Stimulated activated CD8-positive, alpha-beta memory T cell treated with anti-CD3 and anti-CD28 coated beads, Interleukin-15, amount 100 ng/mL, for 24 hours (primary cell): ENCODE measurements at regions not wholly inside any gene's neighbourhood (a gene's known extent, or its start where the extent isn't known, plus 50 kb on each side); places are given as distances from the start of the nearest gene placed in this dataset.

ENCODE experiments used
- DNase-seq: peaks from one replicate; pipeline ENCODE4 v3.0.0-alpha.2; 2020; ENCODE audit warnings: low read depth

DNA sequence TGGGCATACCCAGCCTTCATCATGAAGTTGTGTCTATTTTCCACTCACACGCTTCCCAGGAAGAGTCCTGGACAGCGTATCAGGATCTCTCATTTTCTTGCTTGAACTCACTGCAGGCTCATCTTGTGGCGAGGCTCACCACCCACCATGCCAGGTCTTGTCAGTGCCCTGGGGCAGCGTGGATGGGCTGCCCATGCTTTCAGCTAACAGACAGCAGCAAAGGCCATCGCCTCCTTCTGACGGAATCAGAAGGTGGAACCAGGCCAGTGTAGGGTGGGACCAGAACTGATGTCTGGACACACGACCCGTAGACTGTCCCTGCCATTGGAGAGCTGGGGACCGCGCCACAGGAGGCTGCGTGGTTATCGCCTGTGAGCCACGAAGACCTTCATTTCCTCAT, 169.4 kb downstream of the FOXL1 start:
- DNase-seq = no peak

DNA sequence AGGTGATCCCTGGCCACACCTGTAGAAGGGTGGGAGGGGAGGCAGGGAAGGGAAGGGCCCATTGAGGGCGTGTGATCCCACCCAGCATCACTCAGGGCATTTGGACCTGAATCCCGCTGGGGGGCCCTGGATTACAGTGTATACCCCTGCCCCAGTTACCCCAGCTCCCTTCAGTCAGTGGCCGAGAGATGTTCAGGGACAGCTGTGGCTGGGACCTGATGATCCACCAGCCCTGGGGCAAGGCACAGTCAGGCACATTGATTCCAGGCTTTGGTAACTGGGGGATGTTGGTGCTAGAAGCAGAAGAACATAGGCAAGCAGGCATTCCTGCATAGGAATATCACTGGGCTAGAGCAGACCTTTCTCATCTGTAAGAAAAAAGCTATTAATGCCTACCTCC, 170.3 kb downstream of the FOXL1 start:
- DNase-seq = no peak

DNA sequence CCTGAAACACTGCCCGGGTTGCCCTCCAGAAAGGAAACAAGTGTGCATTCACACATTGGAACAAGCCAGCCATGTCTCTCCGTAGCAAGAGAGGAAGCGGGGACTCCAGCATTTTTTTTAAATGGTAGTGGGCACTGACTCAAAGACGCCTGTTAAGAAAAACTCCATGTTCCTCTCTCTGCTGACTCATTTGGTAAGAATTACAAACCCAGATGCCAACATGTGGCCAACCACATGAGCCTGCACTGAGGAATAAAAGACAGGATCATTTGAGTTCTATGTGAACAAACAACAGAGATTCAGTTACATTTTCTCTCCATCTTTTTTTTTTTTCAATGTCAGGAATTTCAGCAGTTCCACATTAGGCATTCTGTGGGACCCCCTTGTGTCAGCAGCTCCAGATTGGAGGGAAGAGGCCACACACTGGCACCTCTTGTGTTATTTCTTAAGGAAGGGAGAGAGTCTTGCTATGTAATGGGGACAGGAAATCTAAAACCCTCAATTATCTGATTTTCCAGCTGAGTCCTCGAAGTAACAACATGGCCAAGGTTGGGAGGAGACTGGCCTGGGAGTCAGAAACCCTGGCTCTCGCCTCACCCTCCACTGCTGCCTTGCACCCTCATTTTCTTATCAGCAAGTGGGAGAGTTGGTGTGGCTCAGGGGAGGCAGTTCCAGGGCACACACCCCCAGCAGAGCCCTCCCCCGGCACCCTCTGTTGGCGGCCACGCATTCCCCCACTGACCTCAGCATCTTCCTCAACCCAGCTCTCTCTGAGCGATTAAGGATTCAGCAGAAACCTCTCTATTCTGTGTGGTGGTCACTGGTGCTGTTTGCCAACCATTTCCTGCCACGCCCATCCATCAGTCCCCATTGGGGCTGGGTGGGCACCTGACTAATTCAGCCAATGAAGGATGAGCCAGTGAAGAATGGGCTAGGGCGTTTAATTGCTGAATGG, 173.0 kb downstream of the FOXL1 start:
- no peak for DNase-seq

DNA sequence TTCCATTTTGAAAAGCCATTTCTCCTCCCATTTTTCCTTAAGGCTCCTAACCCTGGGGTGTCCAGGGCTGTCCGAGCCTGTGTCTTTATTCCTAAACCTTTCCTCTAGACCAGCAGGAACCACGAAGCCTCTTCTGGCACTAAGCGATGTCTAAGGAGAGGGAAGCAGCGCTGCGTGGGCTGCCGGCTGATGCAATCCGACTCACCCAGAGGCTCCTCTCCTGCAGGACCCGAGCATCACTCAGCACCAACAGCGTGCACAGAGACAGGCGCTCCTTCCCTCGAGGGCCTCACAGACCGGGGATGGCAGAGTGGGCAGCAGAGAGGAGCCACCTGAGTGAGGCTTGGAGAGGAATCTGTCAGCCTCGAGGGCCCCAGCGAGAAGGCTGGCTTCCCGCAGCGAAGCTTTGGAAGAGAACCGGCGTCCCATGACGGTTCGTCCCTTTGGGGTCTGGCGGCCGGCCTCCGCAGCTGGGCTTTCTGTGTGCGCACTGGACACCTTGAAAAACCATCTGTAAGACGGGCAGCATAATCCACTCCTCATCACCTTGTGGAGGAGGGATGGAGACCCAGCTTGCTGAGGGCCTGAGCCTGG, 174.3 kb downstream of the FOXL1 start:
- DNase-seq = no peak

DNA sequence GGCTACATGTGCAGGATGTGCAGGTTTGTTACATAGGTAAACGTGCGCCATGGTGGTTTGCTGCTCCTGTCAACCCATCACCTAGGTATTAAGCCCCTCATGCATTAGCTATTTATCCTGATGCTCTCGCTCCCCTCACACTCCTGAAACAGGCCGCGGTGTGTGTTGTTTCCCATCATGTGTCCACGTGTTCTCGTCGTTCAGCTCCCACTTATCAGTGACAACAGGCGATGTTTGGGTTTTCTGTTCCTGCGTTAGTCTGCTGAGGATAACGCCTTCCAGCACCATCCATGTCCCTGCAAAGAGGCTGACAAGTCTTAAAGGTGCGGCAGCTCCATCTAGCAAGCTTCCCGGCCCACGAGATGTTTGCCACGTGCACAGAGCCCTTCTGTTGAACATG, 175.1 kb downstream of the FOXL1 start:
- no peak for DNase-seq

DNA sequence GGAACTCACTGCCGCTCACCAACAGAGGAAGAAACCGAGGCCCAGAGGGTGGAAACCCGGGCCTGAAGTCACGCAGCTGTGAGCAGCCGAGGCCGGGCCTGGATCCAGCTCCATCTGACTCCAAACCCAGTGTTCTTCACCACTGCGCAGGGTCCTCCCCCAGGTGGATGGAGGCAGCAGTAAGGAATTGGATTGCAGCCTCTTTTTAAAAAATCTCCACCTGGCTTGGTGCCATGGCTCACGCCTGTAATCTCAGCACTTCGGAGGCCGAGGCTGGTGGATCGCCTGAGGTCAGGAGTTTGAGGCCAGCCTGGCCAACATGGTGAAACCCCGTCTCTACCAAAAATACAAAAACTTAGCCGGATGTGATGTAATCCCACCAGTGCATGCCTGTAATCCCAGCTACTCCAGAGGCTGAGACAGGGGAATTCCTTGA, 177.2 kb downstream of the FOXL1 start:
- no peak for DNase-seq

DNA sequence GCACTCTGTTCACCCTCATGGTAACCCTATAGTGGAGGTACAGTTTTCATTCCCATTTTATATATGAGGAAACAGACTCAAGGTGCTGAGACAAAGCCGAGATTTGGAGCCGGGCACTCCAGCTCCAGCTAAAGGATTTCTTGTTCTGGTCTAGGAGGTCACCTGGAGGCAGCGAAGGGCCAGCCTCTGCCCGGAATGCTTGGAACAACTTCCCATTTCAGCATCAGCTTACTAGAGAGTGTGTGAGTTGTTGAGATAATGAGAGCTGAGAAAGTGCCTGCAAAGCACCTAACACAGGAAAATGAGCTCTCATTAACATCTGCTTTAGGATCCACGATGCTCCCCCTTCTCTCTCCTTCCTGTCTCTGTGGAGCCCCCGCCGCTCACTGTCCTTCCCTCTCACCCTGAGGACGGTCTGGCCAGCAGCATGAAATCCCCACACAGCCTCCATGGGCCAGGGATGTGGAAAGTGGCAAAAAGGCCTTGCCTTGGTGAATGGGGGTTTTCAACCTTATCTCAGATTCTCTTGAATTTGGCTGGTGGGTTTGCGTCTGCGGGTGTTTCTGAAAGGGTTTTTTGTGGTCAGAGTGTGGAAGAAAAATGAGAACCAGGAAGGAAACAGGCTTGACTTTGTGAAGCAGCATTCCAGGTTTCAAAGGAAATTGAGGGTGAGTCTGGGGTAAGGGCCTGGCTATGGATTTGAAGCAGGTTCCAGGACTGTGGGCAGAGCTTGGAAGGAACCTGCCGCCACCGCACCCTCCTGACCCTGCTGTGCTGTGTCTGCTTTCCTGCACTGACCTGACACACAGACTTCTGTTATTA, 178.7 kb downstream of the FOXL1 start:
- no peak for DNase-seq

DNA sequence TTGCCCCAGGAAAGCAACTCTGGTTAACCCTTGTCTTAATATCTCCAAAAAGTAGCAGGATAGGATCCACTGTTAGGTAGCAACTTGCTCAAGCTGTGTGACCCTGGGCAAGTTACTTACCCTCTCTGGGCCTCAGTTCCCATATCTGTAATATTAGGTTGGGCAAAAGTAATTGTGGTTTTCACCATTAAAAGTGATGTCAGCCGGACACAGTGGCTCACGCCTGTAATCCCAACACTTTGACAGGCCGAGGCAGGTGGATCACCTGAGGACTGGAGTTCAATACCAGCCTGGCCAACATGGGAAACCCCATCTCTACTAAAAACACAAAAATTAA, 179.3 kb downstream of the FOXL1 start:
- no peak for DNase-seq

DNA sequence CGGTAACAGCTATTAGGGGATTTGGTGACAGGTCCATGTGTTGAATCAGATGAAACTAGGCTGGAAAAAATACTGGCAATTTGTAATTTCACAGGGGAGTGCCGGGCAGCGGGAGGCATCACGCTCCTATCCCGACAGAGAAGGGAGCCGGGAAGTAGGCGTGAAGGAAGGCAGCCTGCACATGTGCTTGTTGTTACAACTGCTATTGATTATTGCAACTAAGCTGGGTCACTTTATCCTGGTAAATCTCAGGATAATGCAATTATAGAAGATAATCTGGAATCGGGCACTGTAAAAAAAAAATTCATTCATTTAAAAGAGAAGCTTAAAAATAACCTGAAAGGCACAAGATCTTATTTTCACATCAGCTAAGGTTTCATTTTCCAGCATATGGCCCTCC, 180.6 kb downstream of the FOXL1 start:
- no peak for DNase-seq

DNA sequence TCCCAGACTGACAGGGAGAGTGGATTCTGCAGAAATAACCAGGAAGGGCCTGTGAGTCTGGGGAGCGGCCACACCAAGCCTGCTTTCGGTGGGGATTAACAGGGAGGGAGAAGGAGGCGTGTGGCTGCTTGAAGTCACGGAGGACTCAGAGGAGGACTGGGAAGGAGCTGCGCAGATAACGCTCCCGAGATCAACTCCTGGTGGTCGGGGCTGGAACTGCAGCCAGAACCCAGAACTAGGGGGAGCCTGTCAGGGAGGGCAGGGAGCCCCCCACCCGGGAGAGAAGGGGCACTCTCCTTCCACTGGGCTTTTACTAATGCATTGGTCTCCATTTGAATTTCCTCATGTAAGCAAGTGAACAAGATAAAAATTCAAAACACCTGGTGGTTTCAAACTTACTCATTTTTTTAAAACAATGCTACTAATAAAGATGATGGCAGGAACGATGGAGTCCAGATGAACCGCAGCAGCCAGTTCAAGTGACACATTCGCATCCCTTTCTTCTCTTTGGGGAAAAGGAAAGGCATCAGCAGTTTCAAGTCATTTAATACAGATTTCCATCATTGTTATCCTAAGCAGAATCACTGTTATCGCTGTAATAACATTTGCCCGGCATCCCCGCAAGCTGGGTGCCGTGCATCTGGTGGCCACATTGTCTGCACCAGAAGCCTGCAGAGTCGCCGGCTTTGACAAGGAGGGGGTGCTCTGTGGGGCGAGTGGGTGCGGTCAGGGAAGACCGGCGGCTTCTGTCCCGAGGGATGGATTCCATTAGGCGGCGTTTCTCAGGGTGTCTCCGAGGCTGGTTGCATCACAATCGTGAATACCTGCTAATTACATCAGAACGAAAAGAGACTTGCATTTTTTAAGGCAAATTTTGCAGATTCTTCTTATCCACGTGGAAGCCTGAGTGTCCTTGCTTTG, 183.0 kb downstream of the FOXL1 start:
- DNase-seq = peak; percentile 42

DNA sequence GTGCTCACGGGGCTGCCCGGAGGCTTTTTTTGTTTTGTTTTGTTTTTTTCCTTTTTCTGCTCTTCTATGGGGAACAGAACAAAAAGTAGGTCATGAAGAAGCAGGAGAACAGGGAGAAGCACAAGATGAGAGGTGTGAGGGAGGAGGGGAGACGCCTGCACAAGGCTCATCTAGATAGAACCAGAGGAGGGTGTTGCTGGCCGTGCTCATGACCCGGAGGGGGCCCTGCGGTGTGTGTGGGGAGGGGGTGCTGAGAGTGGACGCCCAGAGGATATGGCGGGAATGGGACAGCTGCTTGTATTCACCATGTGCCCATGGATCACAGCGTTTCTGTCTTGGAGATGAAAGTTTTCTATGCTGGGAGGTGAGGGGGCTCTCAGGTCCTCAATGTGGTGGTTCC, 183.7 kb downstream of the FOXL1 start:
- DNase-seq = no peak

DNA sequence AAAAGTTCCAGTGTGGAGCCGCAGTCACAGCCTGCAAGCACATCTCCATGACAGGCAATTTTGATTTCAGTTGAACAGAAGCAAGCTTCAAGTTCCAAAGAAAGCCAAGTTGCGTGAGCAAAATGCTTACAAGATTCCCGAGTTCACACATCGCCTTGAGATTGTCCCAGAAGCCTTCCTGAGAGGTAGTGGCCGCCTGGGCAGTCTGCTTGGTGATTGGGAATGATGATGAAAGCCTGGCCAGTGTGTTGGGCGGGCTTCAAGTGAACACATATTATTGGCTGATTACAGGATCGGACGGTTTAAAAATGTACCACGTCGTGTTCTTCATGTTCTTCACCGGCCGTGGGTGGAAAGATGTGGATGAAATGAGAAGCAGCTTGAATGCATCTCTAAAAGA, 185.5 kb downstream of the FOXL1 start:
- DNase-seq = no peak

DNA sequence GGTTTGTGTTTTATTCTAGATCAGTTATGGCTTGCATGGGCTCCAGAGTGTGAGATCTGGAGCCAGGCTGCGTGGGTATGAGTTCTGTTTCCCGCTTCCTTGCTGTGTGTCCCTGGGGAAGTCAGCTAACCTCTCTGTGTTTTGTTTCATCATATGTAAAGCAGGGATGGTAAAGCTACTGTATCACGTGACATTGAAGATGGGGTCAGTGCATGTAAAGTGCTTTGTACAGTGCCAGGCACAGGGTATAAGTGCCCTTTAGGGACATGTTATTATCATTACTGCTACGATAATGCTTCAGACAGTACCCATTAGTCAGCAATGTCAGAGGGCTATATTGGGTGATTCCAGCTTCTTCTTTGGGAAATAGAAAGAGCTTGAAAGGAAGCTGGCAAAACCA, 186.2 kb downstream of the FOXL1 start:
- DNase-seq = no peak

DNA sequence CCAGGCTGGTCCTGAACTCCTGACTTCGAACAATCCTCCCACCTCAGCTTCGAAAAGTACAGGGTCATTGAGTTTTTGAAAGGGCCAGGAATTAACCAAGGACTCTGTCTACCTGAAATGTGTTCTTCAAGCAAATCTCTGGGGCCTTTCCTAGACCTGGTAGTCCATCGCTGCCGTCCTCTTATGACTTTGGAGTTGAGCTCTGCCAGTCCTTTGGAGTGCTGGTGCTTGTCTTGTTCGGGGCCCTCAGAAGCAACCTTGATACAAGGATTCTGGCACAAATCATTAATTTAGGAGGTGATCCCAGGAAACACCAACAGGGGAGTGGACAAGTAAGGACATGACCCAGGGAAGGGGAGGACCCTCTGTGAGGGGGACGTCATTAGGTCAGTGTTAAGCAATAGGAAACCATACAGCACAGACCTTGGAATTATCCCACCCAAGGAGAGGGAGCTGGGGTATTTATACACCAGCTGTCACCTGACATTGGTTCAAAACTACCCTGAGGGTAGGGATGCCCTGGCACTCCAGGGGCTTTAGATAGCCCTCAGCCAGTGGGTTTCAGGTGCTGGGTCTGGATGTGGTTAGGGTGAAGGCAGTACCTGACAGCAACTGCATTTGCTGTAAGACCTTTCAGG, 187.2 kb downstream of the FOXL1 start:
- no peak for DNase-seq

DNA sequence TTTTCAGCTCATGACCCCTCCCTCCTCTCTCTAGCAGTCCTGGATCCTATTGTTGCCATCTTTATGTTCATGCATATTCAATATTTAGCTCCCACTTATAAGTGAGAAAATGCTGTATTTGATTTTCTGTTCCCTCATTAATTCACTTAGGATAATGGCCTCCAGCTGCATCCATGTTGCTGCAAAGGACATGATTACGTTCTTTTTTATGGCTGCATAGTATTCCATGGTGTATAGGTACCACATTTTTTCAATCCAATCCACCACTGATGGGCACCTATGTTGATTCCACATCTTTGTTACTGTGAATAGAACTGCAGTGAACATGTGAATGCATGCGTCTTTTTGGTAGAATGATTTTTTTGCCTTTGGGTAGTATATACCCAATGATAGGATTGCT, 188.4 kb downstream of the FOXL1 start:
- DNase-seq = no peak

DNA sequence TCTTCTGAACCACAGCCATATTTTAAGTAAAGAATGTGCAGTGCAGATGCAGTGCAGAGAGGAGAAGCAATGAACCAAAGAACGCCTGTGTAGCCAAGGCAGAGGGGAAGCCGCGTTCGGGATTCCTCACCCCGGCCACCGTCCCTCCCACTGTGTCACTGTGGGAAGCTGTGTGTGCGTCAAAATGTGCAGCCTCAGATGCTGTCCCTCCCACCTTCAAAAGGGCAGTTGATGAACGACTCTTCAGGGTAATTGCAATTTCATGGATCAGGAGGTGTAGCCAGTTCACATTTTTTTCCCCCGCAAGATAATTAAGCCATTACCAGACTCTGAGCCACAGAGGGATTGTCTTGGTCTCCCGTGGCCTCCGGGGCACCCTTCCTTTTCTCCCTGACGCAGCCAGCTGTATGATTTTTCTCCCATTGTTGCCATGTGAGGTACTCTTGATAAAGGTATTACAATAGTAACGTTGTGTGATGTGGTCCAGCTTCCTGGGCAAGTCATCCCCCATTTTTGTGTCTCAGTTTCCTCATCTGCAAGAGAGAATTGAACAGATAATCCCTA, 190.0 kb downstream of the FOXL1 start:
- DNase-seq = no peak

DNA sequence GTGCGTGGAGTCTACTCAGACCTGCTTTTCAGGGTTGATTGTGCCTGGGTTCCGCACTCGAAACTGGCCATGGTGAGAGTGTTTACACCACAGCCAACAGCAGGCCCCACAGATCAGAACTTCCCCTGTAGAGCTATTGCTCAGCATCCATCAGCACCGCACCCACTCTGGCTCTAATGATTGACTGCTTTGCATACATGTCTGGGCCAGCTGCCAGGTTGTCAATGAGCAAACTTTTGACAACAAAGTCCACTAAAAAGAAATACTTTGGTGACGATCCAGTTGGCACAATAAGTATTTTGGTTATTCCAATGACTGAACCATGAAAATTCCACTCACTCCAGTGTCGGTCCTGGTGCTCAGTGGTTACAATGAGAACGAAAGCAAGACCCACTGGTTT, 190.7 kb downstream of the FOXL1 start:
- DNase-seq = no peak

DNA sequence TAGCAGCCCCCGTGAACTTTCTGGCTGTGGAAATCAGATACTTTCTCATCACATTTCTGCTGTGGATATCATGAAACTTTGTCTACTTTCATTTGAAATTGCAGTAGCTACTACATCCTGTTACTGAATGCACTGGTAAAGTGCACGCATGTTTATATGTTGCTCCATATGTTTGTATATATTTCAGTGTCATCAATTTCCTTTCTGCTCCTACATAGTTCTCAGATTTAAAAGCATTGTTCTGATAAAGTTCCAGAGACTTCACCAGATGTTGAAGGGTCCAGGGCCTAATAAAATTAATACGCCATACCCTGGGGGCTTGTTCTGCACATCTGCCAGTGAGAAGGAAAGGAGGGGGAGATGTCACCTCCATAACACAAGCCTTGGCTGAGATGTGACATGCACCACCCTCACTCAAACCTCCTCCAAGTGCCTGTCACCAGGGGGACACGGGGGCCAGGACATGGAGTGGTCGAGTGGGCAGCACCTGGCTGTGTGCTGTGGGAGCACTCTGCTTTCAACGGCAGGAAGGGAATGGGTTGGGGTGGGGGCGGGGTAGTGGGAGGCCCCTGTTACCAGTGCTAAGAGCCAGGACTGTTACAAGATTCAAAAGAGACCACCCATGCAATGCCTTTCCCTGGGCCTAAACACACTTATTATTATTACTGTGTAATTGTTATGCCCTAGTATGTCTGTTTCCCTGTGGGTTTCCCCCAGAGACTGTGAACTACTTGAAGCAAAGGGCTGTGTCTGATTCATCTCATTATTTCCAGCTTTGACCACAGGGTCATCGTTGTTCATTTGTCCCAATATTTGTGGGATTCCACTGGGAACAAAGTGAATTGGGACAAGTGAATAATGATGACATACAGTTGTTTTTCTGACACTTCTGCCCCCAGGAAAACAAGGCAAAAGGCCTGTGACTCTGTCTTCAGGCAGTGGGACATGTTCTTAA, 193.4 kb downstream of the FOXL1 start:
- DNase-seq = no peak

DNA sequence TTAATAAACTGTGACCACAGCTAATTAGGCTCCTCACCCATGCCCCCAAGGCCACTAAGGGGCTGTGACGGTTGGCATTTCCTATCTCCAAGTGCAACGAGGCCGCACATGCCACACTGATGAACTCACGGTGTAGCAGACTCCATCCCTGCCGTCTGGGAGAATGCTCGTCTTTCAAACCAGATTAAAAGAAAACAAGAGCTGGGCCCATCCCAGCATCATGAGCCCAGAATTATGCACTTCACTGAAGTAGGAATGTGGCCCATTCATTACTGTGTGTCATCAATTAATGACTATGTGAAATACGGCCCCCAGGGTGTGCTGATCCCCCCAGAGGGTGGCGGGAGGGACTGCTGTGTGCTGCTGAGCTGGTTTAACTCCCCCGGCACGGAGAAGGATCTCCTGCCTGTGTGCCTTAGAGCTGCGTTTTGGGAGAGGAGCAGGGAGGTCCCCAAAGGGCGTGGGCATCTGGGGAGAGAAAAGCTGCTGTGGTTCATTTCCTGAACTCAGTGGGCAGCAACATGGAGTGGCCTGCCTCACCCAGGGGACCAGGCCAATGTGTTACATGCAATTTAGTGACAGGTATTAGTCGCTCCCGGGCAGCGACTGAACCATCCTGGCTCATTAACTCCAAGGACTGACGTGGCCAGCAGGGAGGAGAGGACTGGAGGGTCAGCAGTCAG, 194.5 kb downstream of the FOXL1 start:
- no peak for DNase-seq
